CD8-positive, alpha-beta memory T cell (primary cell): ENCODE measurements at regions not wholly inside any gene's neighbourhood (a gene's known extent, or its start where the extent isn't known, plus 50 kb on each side); places are given as distances from the start of the nearest gene placed in this dataset.
"Not testable (repeated sequence)": the region's sequence is repeated elsewhere in the genome, so short reads cannot be mapped to it uniquely, and the experiment has no call there.

Experiments
- CTCF ChIA-PET: fragments of 350-600 bp; sonication (Branson Sonifier 250); formaldehyde crosslinking; loops from one replicate; lab custom pipeline; 2021; ENCODE audit warnings: antibody characterized with exemption; lab: Charles Lee
- POLR2A ChIA-PET: fragments of 350-600 bp; sonication (Branson Sonifier 250); formaldehyde crosslinking; loops from one replicate; lab custom pipeline; 2021; ENCODE audit warnings: antibody characterized with exemption; lab: Charles Lee
- DNase-seq, 5 donors: peaks; one replicate each; pipeline versions ENCODE4 v3.0.0 to v3.0.0-alpha.2; 2020 to 2022; ENCODE audit warnings: mixed read lengths in 1 of 5
- H3K27ac ChIP-seq: one replicate; pipeline ENCODE4 v1.7.0; 2013; ENCODE audit warnings: low read depth, mild to moderate bottlenecking, low read length, moderate library complexity
- H3K27me3 ChIP-seq: 2 replicates; pipeline ENCODE4 v1.7.0; 2013; ENCODE audit warnings: low read length, mild to moderate bottlenecking; ENCODE audit not compliant: insufficient read depth, poor library complexity, severe bottlenecking
- H3K36me3 ChIP-seq: 2 replicates; pipeline ENCODE4 v1.7.0; 2013; ENCODE audit warnings: mild to moderate bottlenecking, low read length, moderate library complexity; ENCODE audit not compliant: insufficient read depth
- H3K4me1 ChIP-seq: 2 replicates; pipeline ENCODE4 v1.7.0; 2013; ENCODE audit warnings: mild to moderate bottlenecking, low read length, moderate library complexity; ENCODE audit not compliant: insufficient read depth
- H3K4me3 ChIP-seq: 2 replicates; pipeline ENCODE4 v1.7.0; 2013; ENCODE audit warnings: mild to moderate bottlenecking, low read length
- H3K9me3 ChIP-seq: 2 replicates; pipeline ENCODE4 v1.7.0; 2013; ENCODE audit warnings: mild to moderate bottlenecking, low read length
- H3K27ac Mint-ChIP-seq, 8 donors: one replicate each; pipeline ENCODE4 v1.8.0; 2020 to 2021; ENCODE audit warnings: mixed read lengths in 8 of 8, mild to moderate bottlenecking in 6 of 8, inconsistent platforms in 3 of 8, moderate library complexity in 3 of 8
- H3K27me3 Mint-ChIP-seq, 2 donors: one replicate each; pipeline ENCODE4 v1.8.0; 2020 to 2021; ENCODE audit warnings: mixed read lengths in 2 of 2, mild to moderate bottlenecking in 1 of 2, moderate library complexity in 1 of 2
- H3K36me3 Mint-ChIP-seq, 3 donors: one replicate each; pipeline ENCODE4 v1.8.0; 2020 to 2021; ENCODE audit warnings: mixed read lengths in 3 of 3, inconsistent platforms in 1 of 3, mild to moderate bottlenecking in 1 of 3
- H3K4me1 Mint-ChIP-seq, 3 donors: one replicate each; pipeline ENCODE4 v1.8.0; 2020 to 2021; ENCODE audit warnings: mixed read lengths in 3 of 3, inconsistent platforms in 1 of 3, mild to moderate bottlenecking in 1 of 3
- H3K4me3 Mint-ChIP-seq, 7 donors: one replicate each; pipeline ENCODE4 v1.8.0; 2020 to 2021; ENCODE audit warnings: mixed read lengths in 7 of 7, mild to moderate bottlenecking in 6 of 7, moderate library complexity in 4 of 7, inconsistent platforms in 2 of 7
- H3K9me3 Mint-ChIP-seq, 5 donors: one replicate each; pipeline ENCODE4 v1.8.0; 2020 to 2022; ENCODE audit warnings: mixed read lengths in 5 of 5, mild to moderate bottlenecking in 3 of 5, moderate library complexity in 2 of 5, inconsistent platforms in 1 of 5

GRCh38 chr12:131510431-131510830 lies 200.5 kb upstream of the SFSWAP start:
- Mint-ChIP-seq H3K27ac (peak overlapping the region in 1 of 8 donors; percentile 21), H3K4me1 (peaks cover 18 to 20% (median 19%) of the 10 kb centered on the region in 3 donors), H3K27me3 (peaks cover 11 to 21% of the 10 kb centered on the region in 2 donors), H3K9me3 (peaks cover 2 to 6% (median 3%) of the 10 kb centered on the region in 5 donors), H3K36me3 (peaks cover 0 to 11% (median 0%) of the 10 kb centered on the region in 3 donors), H3K4me3 (no peak overlapping the region)
- POLR2A ChIA-PET: no interaction called here
- Histone ChIP-seq H3K27me3 (no peaks in the 10 kb centered on the region), H3K27ac (no peak overlapping the region), H3K36me3 (no peaks in the 10 kb centered on the region), H3K9me3 (no peaks in the 10 kb centered on the region), H3K4me1 (peaks cover 18% of the 10 kb centered on the region), H3K4me3 (no peak overlapping the region)
- CTCF ChIA-PET: no interaction called here
- no peak for DNase-seq

GRCh38 chr12:131511391-131511802 lies 199.5 kb upstream of the SFSWAP start:
- ChIA-PET POLR2A (no interaction called here), CTCF (no interaction called here)
- no peaks in the 10 kb centered on the region for H3K9me3 ChIP-seq
- H3K36me3 ChIP-seq: no peaks in the 10 kb centered on the region
- Mint-ChIP-seq H3K9me3 (peaks cover 8 to 14% (median 11%) of the 10 kb centered on the region in 5 donors), H3K4me1 (peaks cover 18 to 19% (median 19%) of the 10 kb centered on the region in 3 donors), H3K27ac (peak overlapping the region; percentile 44 to 97 (median 83)), H3K27me3 (peaks cover 12 to 29% of the 10 kb centered on the region in 2 donors), H3K4me3 (peak overlapping the region in 3 of 7 donors; percentile 13 to 36 (median 30)), H3K36me3 (peaks cover 0 to 16% (median 0%) of the 10 kb centered on the region in 3 donors)
- no peaks in the 10 kb centered on the region for H3K27me3 ChIP-seq
- no peak overlapping the region for H3K4me3 ChIP-seq
- DNase-seq: peak; percentile 7 to 53 (median 38)
- H3K4me1 ChIP-seq: peaks cover 18% of the 10 kb centered on the region
- H3K27ac ChIP-seq: no peak overlapping the region

- Histone ChIP-seq H3K4me1 (peaks cover 18% of the 10 kb centered on the region), H3K9me3 (no peaks in the 10 kb centered on the region), H3K27ac (no peak overlapping the region), H3K27me3 (no peaks in the 10 kb centered on the region), H3K36me3 (no peaks in the 10 kb centered on the region), H3K4me3 (no peak overlapping the region)
- H3K27me3 Mint-ChIP-seq: peaks cover 13 to 31% of the 10 kb centered on the region in 2 donors
- CTCF ChIA-PET: no interaction called here
- H3K4me1 Mint-ChIP-seq: peaks cover 14 to 19% (median 18%) of the 10 kb centered on the region in 3 donors
- POLR2A ChIA-PET: no interaction called here
- no peak for DNase-seq
- H3K36me3 Mint-ChIP-seq: peaks cover 0 to 17% (median 0%) of the 10 kb centered on the region in 3 donors
- peak overlapping the region in 4 of 7 donors; percentile 13 to 54 (median 22) for H3K4me3 Mint-ChIP-seq
- peak overlapping the region in 7 of 8 donors; percentile 44 to 92 (median 83) for H3K27ac Mint-ChIP-seq
- peaks cover 11 to 20% (median 15%) of the 10 kb centered on the region in 5 donors for H3K9me3 Mint-ChIP-seq
Observed at GRCh38 chr12:131511803-131512561, 198.9 kb upstream of the SFSWAP start.

GRCh38 chr12:131513606-131514005 lies 197.3 kb upstream of the SFSWAP start:
- peaks cover 14 to 29% of the 10 kb centered on the region in 2 donors for H3K27me3 Mint-ChIP-seq

GRCh38 chr12:131520553-131520952 lies 190.3 kb upstream of the SFSWAP start:
- H3K4me1 Mint-ChIP-seq, H3K27ac ChIP-seq, H3K27me3 ChIP-seq, H3K36me3 ChIP-seq, H3K27ac Mint-ChIP-seq, H3K4me3 ChIP-seq, H3K4me3 Mint-ChIP-seq, DNase-seq, POLR2A ChIA-PET, CTCF ChIA-PET, H3K9me3 ChIP-seq, H3K36me3 Mint-ChIP-seq, H3K4me1 ChIP-seq: not testable (repeated sequence)
- H3K27me3 Mint-ChIP-seq: peaks cover 18 to 36% of the 10 kb centered on the region in 2 donors
- H3K9me3 Mint-ChIP-seq: peaks cover 12 to 24% (median 19%) of the 10 kb centered on the region in 5 donors

More at GRCh38 chr12:131513606-131514005, 197.3 kb upstream of the SFSWAP start:
- Histone ChIP-seq H3K9me3 (no peaks in the 10 kb centered on the region), H3K27me3 (no peaks in the 10 kb centered on the region), H3K4me3 (no peak overlapping the region), H3K27ac (no peak overlapping the region), H3K36me3 (no peaks in the 10 kb centered on the region), H3K4me1 (peaks cover 18% of the 10 kb centered on the region)
- peaks cover 13 to 19% (median 18%) of the 10 kb centered on the region in 3 donors for H3K4me1 Mint-ChIP-seq
- DNase-seq: no peak
- no peak overlapping the region for H3K4me3 Mint-ChIP-seq
- peaks cover 17 to 29% (median 21%) of the 10 kb centered on the region in 5 donors for H3K9me3 Mint-ChIP-seq
- CTCF ChIA-PET: no interaction called here
- peak overlapping the region in 2 of 8 donors; percentile 44 to 87 for H3K27ac Mint-ChIP-seq
- POLR2A ChIA-PET: no interaction called here
- peaks cover 0 to 21% (median 0%) of the 10 kb centered on the region in 3 donors for H3K36me3 Mint-ChIP-seq

GRCh38 chr12:131521326-131521725 lies 189.6 kb upstream of the SFSWAP start:
- Mint-ChIP-seq H3K27ac (no peak overlapping the region), H3K4me1 (no peaks in the 10 kb centered on the region), H3K36me3 (peaks cover 0 to 6% (median 0%) of the 10 kb centered on the region in 3 donors), H3K4me3 (no peak overlapping the region), H3K9me3 (peaks cover 7 to 16% (median 15%) of the 10 kb centered on the region in 5 donors), H3K27me3 (peaks cover 16 to 30% of the 10 kb centered on the region in 2 donors)
- Histone ChIP-seq H3K27me3 (no peaks in the 10 kb centered on the region), H3K4me1 (no peaks in the 10 kb centered on the region), H3K4me3 (no peak overlapping the region), H3K36me3 (no peaks in the 10 kb centered on the region), H3K9me3 (no peaks in the 10 kb centered on the region), H3K27ac (no peak overlapping the region)
- CTCF ChIA-PET: no interaction called here
- DNase-seq: no peak
- POLR2A ChIA-PET: no interaction called here

- Mint-ChIP-seq H3K27ac (no peak overlapping the region), H3K27me3 (peaks cover 8 to 9% of the 10 kb centered on the region in 2 donors), H3K4me1 (peaks cover 0 to 5% (median 2%) of the 10 kb centered on the region in 3 donors), H3K36me3 (no peaks in the 10 kb centered on the region), H3K4me3 (no peak overlapping the region), H3K9me3 (no peaks in the 10 kb centered on the region)
- no peak for DNase-seq
- Histone ChIP-seq H3K27me3 (no peaks in the 10 kb centered on the region), H3K9me3 (no peaks in the 10 kb centered on the region), H3K27ac (no peak overlapping the region), H3K4me3 (no peak overlapping the region), H3K36me3 (no peaks in the 10 kb centered on the region), H3K4me1 (no peaks in the 10 kb centered on the region)
- ChIA-PET CTCF (no interaction called here), POLR2A (no interaction called here)
Observed at GRCh38 chr12:131525795-131526508, 184.9 kb upstream of the SFSWAP start.

GRCh38 chr12:131527092-131527491 lies 183.8 kb upstream of the SFSWAP start:
- Mint-ChIP-seq H3K4me1 (peaks cover 0 to 5% (median 2%) of the 10 kb centered on the region in 3 donors), H3K36me3 (no peaks in the 10 kb centered on the region), H3K9me3 (peaks cover 0 to 1% (median 0%) of the 10 kb centered on the region in 5 donors), H3K27me3 (peaks cover 4 to 6% of the 10 kb centered on the region in 2 donors), H3K27ac (peak overlapping the region in 2 of 8 donors; percentile 63 to 83), H3K4me3 (no peak overlapping the region)
- Histone ChIP-seq H3K27ac (no peak overlapping the region), H3K36me3 (no peaks in the 10 kb centered on the region), H3K27me3 (no peaks in the 10 kb centered on the region), H3K4me1 (no peaks in the 10 kb centered on the region), H3K4me3 (no peak overlapping the region), H3K9me3 (no peaks in the 10 kb centered on the region)
- DNase-seq: no peak
- ChIA-PET CTCF (no interaction called here), POLR2A (no interaction called here)
